ENCODE measurements at regions not wholly inside any gene's neighbourhood (a gene's known extent, or its start where the extent isn't known, plus 50 kb on each side); places are given as distances from the start of the nearest gene placed in this dataset.

DNA sequence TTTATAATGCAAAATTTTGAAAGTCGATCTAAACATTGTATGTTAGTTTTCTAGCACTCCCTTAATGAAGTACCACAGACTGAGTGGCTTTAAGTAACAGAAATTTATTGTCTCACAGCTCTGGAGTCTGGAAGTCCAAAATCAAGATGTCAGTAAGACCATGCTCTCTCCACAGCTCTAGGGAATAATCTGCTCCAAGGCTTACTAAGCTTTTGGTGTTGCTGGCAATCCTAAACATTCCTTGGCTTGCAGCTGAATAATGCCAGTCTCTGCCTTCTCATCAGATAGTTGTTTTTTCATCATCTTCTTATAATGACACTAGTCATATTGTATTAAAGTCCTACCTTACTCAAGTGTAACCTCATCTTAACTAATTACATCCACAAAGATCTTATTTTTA is 102.2 kb downstream of the RASSF9 start:
- TF ChIP-seq, protein P1, sequence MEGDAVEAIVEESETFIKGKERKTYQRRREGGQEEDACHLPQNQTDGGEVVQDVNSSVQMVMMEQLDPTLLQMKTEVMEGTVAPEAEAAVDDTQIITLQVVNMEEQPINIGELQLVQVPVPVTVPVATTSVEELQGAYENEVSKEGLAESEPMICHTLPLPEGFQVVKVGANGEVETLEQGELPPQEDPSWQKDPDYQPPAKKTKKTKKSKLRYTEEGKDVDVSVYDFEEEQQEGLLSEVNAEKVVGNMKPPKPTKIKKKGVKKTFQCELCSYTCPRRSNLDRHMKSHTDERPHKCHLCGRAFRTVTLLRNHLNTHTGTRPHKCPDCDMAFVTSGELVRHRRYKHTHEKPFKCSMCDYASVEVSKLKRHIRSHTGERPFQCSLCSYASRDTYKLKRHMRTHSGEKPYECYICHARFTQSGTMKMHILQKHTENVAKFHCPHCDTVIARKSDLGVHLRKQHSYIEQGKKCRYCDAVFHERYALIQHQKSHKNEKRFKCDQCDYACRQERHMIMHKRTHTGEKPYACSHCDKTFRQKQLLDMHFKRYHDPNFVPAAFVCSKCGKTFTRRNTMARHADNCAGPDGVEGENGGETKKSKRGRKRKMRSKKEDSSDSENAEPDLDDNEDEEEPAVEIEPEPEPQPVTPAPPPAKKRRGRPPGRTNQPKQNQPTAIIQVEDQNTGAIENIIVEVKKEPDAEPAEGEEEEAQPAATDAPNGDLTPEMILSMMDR (IDR thresholded peaks at IDR 0.05; ENCODE audit: insufficient read depth, low read length), result no peak
- H3K4me3 ChIP-seq (ENCODE audit: low read depth, low read length), result no peak overlapping the region
- peak; percentile 28 for DNase-seq (ENCODE audit: low read depth)

DNA sequence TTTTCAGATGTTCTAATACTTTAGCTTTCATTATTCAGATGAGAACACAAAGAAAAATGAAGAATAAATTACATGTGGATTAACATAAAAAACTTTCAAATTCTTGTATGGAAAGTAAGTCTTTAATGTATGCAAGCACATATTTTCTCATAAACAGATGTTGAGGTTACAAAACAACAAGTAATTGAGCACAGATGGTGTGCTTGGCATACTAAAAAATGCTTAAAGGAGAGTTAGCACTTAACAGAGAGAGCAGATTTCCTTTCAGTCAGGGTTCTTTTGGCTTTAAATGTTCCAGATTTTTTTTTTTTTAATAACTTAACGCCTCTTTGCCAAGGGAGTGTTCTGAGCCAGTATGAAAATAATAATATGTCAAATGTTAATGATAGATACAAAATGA is 96.0 kb downstream of the RASSF9 start:
- TF ChIP-seq, protein P1 (IDR thresholded peaks at IDR 0.05; ENCODE audit: insufficient read depth, low read length), result no peak
- peak; percentile 20 for DNase-seq (ENCODE audit: low read depth)
- H3K4me3 ChIP-seq (ENCODE audit: low read depth, low read length), result no peak overlapping the region

DNA sequence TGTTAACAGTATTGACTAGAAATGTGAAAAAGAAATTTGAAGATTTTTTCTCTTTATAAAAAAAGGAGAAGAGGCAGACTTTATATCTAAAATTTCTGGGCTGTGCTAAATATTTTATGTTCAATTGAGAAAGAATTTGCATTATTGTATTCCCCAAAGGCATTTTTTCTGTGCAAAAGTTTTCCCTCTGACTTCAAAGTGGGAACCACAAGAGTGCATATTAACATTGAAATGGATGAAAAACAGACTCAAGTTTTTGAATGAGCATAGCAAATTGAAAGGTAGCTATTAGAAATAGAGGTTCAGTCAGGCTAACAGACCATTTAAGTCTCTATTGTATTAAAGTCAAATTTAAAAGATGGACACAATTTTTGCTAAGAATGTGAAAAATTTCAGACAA is 95.2 kb downstream of the RASSF9 start:
- no peak overlapping the region for H3K4me3 ChIP-seq (ENCODE audit: low read depth, low read length)
- peak; percentile 6 for DNase-seq (ENCODE audit: low read depth)
- TF ChIP-seq, protein P1 (IDR thresholded peaks at IDR 0.05; ENCODE audit: insufficient read depth, low read length), result no peak

DNA sequence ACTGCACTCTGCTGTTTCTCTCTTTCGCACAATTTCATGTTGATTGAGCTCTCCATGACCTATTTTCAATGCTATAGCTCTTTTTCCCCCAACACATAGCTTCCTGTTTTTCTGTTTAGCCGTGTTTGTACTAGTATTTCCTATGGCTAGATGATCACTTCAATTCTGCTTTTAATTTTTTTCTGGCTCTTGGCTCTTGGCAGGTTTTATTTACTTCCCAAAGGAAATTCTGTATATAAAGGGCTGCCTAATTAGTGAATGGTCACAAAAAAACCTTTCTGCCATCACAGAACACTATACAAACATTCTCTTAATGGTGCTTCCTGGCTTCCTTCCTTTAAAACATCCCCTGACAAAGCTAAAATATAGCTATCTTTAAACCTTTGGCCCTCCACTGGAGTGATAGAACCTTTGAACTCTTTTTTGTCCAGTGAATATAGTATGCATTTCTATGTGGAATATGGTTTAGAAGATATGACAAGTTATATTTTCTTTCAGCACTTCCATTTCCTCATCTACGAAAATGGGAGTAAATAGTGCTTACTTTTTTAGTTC is 88.2 kb downstream of the RASSF9 start:
- TF ChIP-seq, protein P1 (IDR thresholded peaks at IDR 0.05; ENCODE audit: insufficient read depth, low read length), result no peak
- DNase-seq (ENCODE audit: low read depth), result no peak
- no peak overlapping the region for H3K4me3 ChIP-seq (ENCODE audit: low read depth, low read length)
